ENCODE measurements at regions not wholly inside any gene's neighbourhood (a gene's known extent, or its start where the extent isn't known, plus 50 kb on each side); places are given as distances from the start of the nearest gene placed in this dataset.

- TF ChIP-seq EZH2 (IDR thresholded peaks at IDR 0.05; ENCODE audit: borderline replicate concordance, low read length) (no peak), CTCF (IDR thresholded peaks at IDR 0.05; ENCODE audit: low read length) (no peak)
Measured at GRCh38 chr2:117737846-117738245, 76.6 kb upstream of the DDX18 start.
